ENCODE measurements at regions not wholly inside any gene's neighbourhood (a gene's known extent, or its start where the extent isn't known, plus 50 kb on each side); places are given as distances from the start of the nearest gene placed in this dataset.

GRCh38 chr18:29176681-29177080 lies 999.8 kb upstream of the CDH2 start:
- no peak for TF ChIP-seq CTCF (conservative IDR thresholded peaks at IDR 0.05; ENCODE audit: low read depth, low read length)
- no peak overlapping the region for H3K4me3 ChIP-seq (ENCODE audit: low read depth, low read length)
- no peak for DNase-seq (ENCODE audit: low read depth)

DNA sequence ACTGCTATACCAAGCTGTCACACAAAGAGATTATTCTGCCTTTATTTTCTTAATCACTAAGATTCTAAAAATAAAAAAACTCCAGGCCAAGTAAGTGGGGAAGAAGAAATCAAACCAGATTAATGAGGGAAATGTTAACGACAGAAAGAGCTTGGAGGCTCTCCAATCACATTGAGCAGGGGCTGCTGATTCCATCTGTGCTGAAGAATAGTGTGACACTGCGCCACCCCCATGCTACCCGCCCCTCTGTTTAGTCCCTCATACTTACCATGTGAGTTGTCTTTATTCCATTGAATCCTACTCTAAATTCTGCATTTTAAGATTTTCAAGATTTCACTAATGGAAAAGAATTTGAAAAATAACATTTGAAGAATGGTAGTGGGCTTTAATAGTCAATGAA lies 998.0 kb upstream of the CDH2 start:
- TF ChIP-seq CTCF (conservative IDR thresholded peaks at IDR 0.05; ENCODE audit: low read depth, low read length): no peak
- H3K4me3 ChIP-seq (ENCODE audit: low read depth, low read length): no peak overlapping the region
- no peak for DNase-seq (ENCODE audit: low read depth)

DNA sequence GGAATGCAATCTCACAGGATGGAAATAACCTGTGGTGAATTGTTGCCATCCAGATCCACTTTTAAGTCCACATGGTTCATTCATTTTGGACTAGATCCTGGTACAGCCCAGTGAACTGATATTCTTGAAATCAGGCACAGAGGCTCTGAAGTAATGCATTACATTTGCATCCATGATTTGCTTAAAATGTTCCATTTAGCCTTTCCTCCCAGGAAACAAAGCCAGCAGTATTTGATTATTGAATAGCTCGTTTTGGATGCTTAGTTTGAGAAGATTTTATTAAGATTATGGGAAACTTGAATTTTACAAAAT lies 995.8 kb upstream of the CDH2 start:
- no peak for DNase-seq (ENCODE audit: low read depth)
- no peak for TF ChIP-seq CTCF (conservative IDR thresholded peaks at IDR 0.05; ENCODE audit: low read depth, low read length)
- H3K4me3 ChIP-seq (ENCODE audit: low read depth, low read length): no peak overlapping the region

DNA sequence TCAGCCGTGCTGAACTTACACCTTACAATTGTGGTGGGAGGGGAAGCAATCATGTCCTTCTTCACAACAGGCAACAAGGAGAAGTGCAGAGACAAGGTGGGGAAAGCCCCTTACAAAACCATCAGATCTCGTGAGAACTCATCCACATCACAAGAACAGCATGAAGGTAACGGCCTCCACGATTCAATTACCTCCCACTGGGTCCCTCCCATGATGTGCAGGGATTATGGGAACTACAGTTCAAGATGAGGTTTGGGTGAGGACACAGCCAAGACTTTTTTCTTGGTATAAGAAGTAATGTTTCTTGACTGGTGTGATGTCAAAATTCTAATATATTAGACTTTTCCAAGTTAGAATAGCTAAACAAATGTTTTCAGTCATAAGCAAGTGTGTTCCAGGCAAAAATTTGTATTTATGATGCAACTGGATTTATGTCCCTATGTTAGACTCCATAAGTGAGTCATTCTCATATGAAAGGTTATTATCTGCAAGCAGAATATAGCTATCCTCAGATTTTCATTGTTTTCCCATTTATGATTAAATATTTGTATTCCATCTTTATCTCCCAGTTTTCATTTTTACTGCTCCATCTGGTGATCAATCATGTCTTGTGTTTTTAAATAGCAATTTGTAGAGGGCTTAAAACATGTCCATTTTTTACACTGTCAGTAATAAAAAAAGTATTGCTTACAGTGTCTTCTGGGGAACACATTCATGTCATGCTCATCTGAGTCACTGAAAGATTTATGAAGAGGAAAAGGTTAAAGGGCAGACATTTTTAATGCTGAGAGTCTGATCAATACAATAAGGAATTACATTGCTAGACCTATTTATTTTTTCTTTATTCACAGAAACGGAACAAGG lies 995.2 kb upstream of the CDH2 start:
- no peak overlapping the region for H3K4me3 ChIP-seq (ENCODE audit: low read depth, low read length)

GRCh38 chr18:29169599-29169998 lies 992.7 kb upstream of the CDH2 start:
- no peak overlapping the region for H3K4me3 ChIP-seq (ENCODE audit: low read depth, low read length)
- no peak for DNase-seq (ENCODE audit: low read depth)

More for the DNA sequence above, 995.2 kb upstream of the CDH2 start:
- no peak for TF ChIP-seq CTCF (conservative IDR thresholded peaks at IDR 0.05; ENCODE audit: low read depth, low read length)
- DNase-seq (ENCODE audit: low read depth): no peak

DNA sequence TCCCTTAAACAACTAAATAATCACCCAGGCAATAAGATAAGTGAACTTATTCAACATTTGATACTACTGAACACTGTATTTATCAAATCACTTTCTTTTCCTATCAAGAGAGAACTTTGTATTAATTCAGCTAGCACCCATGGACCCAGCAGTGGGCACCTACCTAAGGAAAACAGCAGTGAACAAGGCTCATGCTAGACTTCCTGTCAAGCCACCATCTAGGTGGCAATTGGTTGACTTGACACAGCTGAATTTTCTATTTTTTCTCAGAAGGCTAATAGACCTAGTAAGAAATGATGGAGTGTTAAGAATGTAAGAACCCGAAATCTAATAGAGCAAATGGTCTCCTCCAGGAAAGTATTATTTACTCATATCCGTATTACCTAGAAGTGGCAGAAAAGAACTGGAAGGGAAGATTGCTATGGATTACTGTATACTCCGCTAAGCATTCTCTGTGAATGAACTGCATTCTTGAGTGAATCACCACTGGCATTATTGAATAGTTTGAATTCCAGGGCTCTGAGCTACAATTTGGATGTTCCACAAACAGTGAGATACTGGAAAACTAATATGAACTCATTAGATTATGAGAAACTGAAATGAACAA lies 988.2 kb upstream of the CDH2 start:
- peak; percentile 87 for DNase-seq (ENCODE audit: low read depth)
- no peak for TF ChIP-seq CTCF (conservative IDR thresholded peaks at IDR 0.05; ENCODE audit: low read depth, low read length)

More at GRCh38 chr18:29169599-29169998, 992.7 kb upstream of the CDH2 start:
- no peak for TF ChIP-seq CTCF (conservative IDR thresholded peaks at IDR 0.05; ENCODE audit: low read depth, low read length)

More for the DNA sequence above, 988.2 kb upstream of the CDH2 start:
- H3K4me3 ChIP-seq (ENCODE audit: low read depth, low read length): no peak overlapping the region
